ENCODE measurements at regions not wholly inside any gene's neighbourhood (a gene's known extent, or its start where the extent isn't known, plus 50 kb on each side); places are given as distances from the start of the nearest gene placed in this dataset.

DNA sequence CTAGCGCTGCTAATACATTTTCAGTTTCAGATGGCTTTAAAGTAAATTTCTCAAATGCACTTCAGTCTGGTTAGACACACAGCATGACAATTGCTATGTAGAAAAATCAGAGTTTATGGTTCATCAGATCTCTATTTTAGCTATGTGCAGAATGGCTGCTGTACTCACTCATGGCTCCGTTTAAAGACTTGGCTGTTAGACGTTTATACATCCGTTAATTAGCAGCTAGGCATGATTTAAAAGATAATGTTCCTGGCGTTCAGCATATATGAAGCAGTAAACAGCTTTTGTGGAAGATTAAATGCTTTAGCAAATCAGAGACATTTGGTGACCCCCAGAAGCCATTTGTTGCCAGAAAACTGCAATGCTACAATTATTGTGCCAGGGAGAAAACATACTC is 350.0 kb upstream of the MANEA start:
- TF ChIP-seq POLR2A (IDR thresholded peaks at IDR 0.05) (no peak), EP300 (IDR thresholded peaks at IDR 0.05) (no peak)
- TF ChIP-seq, protein P1, sequence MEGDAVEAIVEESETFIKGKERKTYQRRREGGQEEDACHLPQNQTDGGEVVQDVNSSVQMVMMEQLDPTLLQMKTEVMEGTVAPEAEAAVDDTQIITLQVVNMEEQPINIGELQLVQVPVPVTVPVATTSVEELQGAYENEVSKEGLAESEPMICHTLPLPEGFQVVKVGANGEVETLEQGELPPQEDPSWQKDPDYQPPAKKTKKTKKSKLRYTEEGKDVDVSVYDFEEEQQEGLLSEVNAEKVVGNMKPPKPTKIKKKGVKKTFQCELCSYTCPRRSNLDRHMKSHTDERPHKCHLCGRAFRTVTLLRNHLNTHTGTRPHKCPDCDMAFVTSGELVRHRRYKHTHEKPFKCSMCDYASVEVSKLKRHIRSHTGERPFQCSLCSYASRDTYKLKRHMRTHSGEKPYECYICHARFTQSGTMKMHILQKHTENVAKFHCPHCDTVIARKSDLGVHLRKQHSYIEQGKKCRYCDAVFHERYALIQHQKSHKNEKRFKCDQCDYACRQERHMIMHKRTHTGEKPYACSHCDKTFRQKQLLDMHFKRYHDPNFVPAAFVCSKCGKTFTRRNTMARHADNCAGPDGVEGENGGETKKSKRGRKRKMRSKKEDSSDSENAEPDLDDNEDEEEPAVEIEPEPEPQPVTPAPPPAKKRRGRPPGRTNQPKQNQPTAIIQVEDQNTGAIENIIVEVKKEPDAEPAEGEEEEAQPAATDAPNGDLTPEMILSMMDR (IDR thresholded peaks at IDR 0.05) = no peak

Data from ovary (tissue), 3 donors.